ENCODE measurements at regions not wholly inside any gene's neighbourhood (a gene's known extent, or its start where the extent isn't known, plus 50 kb on each side); places are given as distances from the start of the nearest gene placed in this dataset.

DNA sequence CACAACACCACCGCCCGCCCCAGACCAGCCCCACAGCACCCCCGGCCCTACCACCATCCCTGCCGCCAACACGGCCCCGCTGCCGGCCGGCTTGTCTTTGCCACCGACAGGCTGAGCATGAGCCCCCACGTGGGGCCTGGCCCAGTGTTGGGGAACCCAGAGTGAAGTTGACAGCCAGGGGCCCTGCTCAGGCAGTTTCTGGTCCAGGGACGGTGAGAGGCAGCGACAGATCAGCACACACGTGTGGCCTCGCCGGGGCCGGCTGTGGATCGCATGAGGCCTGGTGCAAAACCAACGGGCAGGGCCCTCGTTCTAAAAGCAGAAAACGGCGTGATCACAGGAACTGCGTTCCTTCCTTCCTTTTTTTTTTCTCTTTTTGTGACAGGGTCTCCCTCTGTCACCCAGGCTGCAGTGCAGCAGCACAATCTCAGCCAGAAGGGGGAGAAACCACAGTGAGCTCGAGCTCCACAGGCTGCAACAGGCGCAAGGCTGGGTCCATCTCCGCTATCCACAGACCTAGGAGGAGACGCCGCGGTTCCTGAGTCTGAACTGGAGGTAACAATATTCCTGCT is 50.5 kb upstream of the FBRSL1 start:
- TF ChIP-seq CTCF (IDR thresholded peaks at IDR 0.05; ENCODE audit: extremely low read depth, missing control alignments), result no peak
- DNase-seq (ENCODE audit: low spot score), result no peak

GRCh38 chr12:132438726-132439125 is 51.2 kb upstream of the FBRSL1 start:
- DNase-seq (ENCODE audit: low spot score), result no peak
- TF ChIP-seq CTCF (IDR thresholded peaks at IDR 0.05; ENCODE audit: extremely low read depth, missing control alignments), result no peak

GRCh38 chr12:132437943-132438700 is 51.8 kb upstream of the FBRSL1 start:
- TF ChIP-seq CTCF (IDR thresholded peaks at IDR 0.05; ENCODE audit: extremely low read depth, missing control alignments), result no peak
- no peak for DNase-seq (ENCODE audit: low spot score)

DNA sequence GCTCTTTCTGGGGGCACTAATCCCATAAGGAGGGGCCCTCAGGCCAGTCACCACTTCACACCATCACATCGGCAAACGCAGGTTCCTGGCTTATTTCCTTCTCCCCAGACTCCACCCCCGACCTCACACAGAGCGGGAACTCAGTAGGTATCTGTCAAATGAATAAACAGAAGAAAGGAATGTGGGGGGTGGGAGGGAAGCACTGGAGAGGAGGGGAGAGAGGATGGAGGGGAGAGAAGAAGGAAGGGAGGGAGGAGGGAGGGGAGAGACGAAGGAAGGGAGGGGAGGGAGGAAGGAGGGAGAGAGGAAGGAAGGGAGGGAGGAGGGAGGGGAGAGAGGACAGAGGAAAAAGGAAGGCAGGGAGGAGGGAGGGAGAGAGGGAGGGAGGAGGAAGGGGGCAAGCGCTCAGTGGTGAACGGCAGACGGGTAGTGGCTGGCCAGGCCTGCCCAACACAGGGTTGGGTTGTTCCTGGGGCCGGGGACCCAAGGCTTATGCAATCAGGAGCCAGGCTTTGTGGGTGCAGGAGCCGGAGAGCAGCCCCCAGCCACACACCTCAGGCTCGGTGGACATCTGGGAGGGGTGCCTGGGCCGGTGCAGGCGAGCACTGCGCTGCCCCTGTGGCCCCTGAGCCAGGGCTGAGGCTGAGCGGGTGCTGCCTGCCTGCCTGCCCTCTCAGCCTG is 52.6 kb upstream of the FBRSL1 start:
- DNase-seq (ENCODE audit: low spot score), result no peak
- TF ChIP-seq CTCF (IDR thresholded peaks at IDR 0.05; ENCODE audit: extremely low read depth, missing control alignments), result no peak

DNA sequence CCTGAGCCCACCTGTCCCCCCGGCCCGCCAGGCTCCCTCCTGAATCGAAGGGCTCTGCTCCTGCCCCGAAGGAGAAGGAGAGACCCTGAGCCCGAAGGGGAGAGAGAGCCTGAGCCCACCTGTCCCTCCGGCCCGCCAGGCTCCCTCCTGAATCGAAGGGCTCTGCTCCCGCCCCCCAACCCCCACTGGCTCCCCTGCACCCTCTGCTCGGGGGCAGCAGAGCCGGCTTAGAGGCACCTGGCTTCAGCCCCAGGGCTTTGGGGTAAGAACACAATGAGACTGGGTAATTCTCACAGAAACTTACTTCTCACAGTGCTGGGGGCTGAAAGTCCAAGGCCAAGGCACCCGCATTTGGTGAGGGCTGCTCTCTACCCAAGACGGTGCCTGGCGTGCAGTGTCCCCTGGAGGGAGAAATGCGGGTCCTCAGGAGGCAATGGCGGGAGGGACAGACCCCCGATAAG is 53.1 kb upstream of the FBRSL1 start:
- no peak for DNase-seq (ENCODE audit: low spot score)
- no peak for TF ChIP-seq CTCF (IDR thresholded peaks at IDR 0.05; ENCODE audit: extremely low read depth, missing control alignments)

GRCh38 chr12:132435486-132436187 is 54.3 kb upstream of the FBRSL1 start:
- DNase-seq (ENCODE audit: low spot score), result no peak
- no peak for TF ChIP-seq CTCF (IDR thresholded peaks at IDR 0.05; ENCODE audit: extremely low read depth, missing control alignments)

All from GM20000 (cell line).